HL-60/S4 treated with phorbol 12-myristate 13-acetate at 8.2 ng/mL for 4 days and 3 days (cell line): ENCODE measurements at regions not wholly inside any gene's neighbourhood (a gene's known extent, or its start where the extent isn't known, plus 50 kb on each side); places are given as distances from the start of the nearest gene placed in this dataset.
"Not testable (repeated sequence)": the region's sequence is repeated elsewhere in the genome, so short reads cannot be mapped to it uniquely, and the experiment has no call there.

Experiments
- in situ Hi-C: fragments of 300-500 bp; cut with MboI; formaldehyde crosslinking; loops from 2 replicates; pipeline ENCODE4 v1.15.0; 2022; ENCODE audit warnings: low sequenced_read_pairs

DNA sequence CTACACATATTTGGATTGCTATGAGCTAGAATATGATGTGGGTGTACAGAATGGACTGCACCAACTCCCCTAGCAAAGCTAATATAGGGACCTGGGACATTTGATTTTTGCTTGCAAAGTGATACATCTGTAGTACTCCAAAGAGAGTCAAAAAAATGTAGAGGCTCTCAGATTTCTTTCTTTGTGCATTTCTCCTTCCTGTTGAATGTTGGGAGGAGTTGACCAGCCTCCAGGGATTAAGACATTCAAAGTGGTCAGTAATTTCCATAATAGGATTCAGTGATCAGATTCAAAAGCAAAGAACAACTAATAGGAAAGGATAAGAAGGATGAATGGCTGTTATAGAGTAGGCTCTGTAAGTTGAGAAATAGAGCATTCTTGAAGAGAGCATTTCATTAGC is 934.9 kb downstream of the KCNJ2 start:
- in situ Hi-C loops, result no loop called here

DNA sequence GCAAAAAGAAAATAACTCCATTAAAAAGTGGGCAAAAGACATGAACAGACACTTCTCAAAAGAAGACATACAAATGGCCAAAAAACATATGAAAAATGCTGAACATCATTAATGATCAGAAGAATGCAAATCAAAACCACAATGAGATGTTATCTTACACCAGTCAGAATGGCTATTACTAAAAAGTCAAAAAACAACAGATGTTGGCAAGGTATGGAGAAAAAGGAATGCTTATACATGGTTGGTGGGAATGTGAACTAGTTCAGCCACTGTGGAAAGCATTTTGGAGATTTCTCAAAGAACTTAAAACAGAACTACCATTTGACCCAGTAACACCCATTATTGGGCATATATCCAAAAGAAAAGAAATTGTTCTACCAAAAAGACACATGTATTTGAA is 936.7 kb downstream of the KCNJ2 start:
- in situ Hi-C loops, result not testable (repeated sequence)

DNA sequence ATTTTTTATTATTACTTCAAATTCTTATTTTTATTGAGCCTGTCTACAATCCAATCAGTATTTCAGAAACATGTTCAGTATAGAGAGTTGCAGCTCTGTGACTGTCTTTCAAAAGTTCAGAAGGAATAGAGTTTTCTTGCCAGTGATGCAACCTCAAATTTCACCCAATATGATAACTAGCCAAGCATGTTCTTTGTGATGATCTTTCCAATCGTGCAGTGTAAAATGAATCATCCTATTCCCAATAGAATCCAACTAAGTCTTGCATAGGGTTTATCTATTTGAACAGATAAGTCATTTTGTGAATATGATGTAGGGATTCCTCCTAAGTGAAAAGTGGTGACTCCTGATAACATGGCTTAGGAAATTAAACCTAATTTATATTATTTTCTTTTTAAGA is 937.8 kb downstream of the KCNJ2 start:
- in situ Hi-C loops, result no loop called here

DNA sequence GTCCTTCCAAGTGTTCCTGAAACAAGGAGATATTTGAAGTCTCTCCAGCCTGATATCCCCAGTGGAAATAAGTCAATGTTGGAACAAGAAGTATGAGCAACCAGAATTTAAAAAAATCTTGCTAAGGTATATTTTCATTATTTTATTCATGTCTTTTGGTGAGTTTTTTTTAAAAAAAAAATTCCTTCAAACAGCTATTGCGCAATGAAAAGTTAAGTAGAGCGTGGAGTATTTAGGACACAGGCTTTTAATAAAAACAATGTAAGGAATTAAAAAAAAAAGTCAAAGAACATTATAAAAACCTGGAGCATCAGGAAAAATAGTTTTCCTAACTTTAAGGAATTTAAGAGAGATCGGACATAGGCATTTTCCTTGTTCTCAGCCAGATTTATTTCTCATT is 940.4 kb downstream of the KCNJ2 start:
- in situ Hi-C loops, result no loop called here

DNA sequence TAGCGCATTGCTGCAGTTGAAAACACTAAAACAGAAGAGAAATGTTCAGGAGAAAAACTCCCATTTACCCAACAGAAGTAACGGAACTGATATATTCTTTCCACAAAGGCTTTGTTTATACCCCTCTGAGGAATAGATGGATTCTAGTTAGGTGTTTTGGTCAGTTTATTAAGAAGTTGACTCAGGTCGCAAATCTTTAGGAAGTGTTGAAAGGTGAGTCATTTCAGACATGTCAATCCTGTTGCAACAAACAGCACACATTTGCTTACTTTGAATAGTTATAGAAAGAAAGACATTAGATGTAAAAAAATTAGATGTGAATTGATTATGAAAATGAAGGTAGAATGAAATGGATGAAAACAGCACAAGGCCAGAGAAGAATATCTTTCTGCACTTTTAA is 941.0 kb downstream of the KCNJ2 start:
- in situ Hi-C loops, result no loop called here

DNA sequence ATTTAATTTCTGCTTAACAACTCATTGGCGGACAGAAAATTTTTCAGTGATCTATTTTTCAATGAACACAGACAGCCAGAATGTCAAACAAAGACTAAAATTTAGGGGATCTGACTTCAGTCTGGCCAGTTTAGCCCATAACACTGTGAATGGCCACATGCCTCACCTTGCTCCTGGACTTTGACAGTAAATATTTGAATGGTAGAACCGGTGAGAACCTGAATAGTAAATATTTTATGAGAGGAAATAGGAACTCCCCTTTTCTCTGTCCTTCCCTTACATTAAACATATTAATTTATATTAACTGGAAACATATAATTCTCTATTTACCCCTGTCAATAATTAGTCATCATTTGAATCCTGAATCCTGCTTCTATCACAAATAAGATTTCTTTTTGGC is 942.1 kb downstream of the KCNJ2 start:
- in situ Hi-C loops, result no loop called here

DNA sequence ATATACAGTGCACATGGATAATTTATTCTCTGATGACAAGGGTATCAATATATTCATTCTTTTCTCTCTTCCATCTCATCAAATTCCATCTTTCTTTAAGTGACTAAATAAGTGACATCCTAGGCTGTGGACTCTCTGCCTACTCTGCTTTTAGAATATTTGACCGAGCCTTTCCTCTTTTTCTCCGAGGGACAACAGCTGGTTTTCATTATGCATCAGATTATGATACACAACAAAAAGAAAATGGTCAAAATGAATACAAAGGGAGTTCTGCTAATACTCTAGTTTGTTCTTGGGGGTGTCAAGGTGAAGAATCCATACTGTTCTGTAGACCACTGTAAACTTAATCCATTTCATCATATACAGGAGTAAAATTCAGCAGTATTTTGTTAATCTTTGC is 942.6 kb downstream of the KCNJ2 start:
- in situ Hi-C loops, result no loop called here

DNA sequence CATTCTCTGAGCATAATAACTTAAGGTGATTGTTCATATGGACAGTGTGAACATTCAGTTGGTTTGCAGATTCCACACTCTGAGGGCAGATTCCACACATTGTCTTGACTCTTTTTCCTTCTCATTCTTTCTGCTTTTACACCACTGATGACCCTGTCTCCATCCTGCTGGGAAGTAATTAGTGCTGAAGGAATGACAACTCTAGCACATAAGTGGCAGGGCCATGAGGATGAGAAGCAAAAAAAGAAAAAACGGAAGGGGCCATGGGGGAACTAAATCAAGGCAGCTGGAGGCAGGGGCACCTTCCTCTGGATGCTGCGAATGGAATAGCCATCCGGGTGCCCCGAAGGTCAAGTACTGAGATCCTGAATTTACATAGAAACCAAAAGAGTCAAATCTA is 944.0 kb downstream of the KCNJ2 start:
- in situ Hi-C loops, result no loop called here

DNA sequence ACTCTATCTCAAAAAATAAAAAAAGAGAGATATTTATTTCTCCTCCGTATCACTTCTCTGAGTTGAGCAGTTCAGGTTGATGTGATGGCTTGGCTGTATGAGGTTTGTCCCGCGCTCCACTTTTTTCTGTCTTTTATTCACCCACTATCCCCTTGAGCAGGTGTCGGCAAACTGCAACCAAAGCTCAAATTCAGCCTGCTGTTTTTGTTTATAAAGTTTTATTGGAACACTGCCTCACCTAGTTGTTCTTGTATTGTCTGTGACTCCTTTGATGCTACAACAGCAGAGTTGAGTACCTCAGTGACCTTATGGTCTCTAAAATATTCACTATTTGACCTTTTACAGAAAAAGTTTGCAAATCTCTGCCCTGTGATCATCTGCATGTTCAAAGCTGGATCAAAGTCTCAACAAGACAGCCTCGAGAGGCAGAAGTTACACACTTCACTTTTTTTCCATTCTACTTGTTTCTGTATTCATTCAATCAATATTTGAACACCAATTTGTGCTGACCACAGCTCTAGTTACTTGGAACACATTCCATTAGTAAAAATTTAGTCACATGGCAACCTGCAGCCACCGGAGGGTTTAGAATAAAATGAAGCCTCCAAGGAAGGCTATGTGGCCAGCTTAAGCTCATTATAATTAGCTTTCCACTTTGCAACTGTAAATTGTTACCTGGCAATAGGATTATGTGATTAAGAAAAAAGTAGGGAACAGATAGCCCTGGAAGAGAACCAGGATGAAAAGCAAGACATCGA is 945.8 kb downstream of the KCNJ2 start:
- in situ Hi-C loops, result no loop called here

DNA sequence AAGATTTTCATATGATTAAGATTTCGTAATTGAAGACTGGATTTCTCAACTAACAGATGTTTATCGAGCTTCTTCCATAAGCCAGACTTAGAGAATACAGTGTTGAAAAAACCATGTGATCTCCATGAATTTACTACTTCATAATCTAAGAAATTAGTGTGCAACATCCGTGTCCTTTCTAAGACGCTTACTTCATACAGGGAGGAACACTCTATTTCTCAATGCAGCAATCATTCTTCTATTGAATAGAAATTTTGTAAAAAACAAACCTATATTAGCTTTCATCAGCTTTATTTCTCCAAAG is 946.3 kb downstream of the KCNJ2 start:
- in situ Hi-C loops, result no loop called here

DNA sequence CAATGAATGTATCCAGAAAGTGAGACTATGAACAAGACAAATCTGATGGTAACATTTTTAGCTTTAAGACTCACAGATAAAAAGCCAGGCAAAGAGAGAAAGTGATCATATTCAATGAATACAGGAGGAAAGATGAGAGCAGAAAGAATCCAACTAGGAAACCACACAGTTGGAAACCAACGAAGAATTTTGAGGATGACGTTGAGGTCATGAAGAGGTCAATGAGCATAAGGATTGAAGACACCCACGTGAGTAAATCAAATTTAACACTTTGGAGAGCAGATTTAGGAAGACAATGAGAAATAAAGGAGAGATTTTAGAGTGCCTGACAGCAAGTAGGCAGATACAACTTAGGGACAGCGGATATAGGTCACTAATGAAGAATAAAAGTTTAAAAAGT is 948.1 kb downstream of the KCNJ2 start:
- in situ Hi-C loops, result no loop called here

DNA sequence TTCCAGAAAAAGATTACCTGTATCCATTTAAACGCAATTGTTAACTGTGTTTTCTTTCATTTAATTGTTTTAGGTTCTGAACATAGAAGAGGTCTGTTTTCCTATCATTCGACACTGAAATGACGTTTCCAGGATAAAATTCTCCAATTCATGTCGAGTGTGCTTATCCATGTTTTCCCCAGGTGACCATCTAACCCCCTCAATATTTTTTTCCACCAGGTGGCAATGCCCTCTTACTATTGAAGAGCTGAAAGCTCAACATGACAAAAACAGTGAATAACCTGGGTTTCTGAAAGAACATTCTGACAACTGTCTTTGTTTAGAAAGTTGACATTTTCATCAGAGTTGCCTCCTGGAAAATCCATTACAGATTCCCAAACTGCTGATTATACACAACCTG is 948.7 kb downstream of the KCNJ2 start:
- in situ Hi-C loops, result no loop called here

DNA sequence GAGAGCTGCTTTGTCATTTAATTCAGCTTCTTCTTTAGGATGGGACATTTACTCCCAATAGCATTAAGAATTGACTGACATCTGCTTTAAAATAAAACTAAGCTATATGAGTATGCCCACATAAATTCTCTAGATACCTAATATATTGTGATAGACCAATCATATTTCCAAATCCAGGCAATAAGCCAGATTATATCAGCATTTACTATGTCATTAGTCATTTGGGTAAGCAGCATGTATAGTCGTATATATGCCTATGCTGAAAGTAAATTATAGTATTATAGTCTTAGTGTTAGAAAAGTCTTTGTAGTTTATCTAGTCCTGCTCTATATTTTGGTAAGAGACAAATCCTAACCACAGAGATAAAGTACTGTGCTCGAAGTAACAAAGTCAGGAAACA is 958.1 kb downstream of the KCNJ2 start:
- in situ Hi-C loops, result no loop called here

DNA sequence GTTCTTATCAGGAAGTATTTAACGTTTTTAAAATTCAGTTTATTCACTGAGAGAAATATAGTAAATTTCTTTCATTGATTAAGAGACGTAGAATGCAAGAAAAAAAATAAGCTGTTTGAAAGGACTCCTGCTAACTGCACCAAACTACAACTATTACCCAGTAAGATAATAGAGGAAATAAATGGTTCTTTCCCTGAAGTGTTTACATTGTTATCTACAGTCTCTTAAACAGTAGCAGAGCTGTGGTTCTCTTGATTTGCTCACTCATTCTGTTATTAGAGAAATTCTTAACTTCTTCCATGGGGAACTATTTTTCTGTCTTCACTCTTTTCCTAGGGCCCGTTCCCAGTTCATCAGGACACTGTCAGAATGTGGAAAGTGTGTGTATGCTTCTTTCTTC is 973.0 kb downstream of the KCNJ2 start:
- in situ Hi-C loops, result no loop called here

DNA sequence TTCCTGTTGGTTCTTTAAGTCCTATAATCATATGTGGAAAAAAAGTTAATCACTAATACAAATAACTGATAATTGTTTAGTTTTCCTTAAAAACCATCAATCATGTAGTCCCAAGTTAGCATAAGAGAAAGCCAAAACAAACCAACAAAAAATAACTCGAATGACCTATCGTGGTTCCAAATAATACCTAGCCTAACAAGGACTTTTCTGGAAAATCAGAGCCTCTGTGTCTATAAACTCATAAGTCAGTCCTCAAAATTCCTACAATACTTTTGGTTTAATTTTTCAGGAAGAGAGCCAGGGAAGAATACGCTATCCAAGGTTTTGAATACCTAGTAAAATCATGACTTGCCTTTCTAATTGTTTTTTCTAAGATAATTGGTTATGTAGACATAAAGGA is 975.3 kb upstream of the SOX9 start:
- in situ Hi-C loops, result no loop called here

DNA sequence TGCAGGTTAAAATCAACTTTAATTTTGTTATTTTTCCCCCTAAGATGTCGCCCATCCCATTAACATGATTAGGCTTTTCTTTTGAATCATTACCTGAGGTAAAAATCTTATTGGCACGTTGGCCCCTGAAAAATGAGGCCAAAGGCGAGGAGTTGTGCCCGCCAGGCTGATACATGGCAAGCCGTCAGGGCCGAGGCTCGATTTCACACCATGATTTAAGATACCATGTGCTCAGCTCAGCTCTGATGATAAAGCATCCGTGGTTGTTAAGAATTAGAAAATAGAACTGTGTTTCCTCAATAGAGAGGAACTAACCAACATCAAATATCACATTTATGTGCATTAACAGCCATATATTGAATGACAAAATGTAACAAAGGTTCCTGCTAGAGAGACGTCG is 972.9 kb upstream of the SOX9 start:
- in situ Hi-C loops, result no loop called here

DNA sequence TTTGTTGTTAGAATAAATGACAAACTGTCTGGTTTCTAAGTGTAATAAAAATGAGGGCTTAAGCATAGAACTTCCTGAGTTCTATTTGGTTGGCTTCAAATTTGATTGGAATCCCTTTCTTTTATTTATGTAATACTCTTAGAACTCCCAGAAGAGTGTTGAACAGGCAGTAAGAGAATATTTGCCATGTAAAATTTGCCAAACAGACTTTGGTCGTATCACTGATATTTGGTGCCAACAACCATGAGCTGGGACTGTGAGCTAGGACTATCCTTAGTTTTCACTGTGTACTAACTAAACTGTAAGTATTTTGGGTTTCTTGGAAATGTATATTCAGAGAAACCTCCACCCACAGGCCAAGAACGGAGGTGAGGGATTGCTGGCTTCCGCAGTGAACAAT is 971.2 kb upstream of the SOX9 start:
- in situ Hi-C loops, result no loop called here

DNA sequence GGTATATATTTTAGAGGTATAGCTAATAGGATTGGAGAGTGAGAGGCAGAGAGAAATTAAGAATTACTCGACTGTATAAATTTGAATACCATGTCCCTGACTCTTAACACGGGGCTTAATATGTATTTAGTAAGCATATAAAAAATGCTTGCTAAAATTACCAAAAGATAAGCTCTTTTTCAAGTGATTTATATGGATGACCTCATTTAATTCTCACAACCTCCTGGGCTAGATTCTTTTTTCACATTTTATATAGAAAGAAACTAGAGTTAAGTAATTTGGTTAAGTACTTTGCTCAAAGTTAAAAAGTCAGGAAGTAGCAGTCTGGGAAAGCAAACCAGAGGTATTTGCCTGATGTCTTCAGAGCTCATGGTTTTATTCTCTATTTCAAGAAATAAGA is 963.5 kb upstream of the SOX9 start:
- in situ Hi-C loops, result no loop called here

DNA sequence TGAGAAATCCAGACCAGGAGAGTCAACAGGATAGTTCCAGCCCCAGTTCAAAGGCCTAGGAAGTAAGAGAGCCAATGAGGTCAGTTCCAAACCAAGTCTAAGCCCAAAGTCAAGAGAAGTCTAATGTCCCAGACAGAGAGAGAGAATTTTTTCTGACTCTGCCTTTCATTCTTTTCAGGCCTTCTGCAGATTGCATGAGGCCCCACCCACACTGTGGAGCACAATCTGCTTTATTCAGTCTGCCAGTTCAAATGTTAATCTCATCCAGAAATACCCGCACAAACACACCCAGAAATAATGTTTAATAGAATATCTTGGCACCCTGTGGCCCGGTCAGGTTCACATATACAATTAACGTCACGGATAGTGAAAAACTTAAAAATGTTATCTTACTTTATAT is 962.4 kb upstream of the SOX9 start:
- in situ Hi-C loops, result no loop called here

DNA sequence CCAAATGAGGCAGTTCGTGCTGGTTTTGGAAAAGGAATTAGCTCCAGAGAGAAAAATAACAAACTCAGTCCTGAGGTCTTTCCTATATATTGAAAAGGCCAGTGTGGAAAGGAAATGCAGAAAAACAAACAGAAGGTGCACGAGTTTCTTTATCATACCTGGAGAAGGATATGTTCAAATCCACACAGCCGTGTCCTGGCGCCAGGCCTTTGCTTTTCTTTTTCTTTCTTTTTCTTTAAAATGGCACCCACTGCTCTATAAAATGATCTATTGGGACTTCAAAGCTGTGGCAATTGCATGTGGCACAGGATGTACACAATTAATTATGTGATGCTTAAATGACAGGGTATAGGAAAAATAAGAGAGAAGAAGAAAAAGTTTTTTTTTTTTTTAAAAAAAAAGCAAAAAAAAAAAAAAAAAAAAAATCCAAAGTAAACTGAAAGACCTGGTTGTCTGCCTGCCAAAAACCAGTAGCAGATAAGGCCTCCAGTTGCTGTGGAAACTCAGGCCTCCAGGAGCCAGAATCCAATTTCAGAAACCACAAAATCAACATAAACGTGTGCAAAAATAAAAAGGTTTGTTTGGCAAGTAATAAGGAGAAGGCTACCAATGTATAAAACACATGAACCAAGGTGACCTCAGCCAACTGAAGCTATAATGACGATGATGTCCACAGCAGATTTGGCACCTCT is 957.6 kb upstream of the SOX9 start:
- in situ Hi-C loops, result no loop called here

DNA sequence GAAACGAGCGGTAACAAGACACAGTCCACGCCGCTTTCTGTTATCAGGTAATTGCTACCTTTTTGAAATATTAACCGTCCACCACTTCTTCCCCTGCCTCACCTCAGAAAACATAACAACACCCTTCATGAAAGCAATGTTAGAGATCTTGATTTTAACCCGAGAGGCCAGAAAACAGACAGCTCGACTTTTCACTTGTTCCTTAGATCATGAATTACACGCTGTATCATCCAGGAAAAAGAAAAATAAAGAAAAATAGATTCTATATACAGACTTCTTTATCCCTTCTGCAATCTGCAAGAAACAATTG is 957.1 kb upstream of the SOX9 start:
- in situ Hi-C loops, result no loop called here

DNA sequence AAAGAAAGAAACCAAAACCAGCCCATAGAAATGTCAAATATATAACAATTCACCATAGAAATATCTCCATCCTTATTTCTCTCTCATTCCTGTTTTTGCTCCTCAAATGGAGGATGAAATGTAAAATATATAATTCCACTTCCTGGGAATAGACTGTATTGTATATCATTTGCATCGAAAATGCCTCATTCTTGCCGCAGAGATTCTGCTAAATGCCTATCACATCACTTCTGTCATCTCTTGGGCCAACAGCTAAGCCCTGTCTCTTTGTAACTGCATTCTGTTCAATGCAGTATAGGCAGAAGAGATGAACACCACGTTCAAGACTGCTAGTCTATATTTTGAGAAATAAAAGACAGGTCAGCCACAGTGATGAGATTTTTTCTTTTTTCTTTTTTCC is 956.3 kb upstream of the SOX9 start:
- in situ Hi-C loops, result no loop called here

DNA sequence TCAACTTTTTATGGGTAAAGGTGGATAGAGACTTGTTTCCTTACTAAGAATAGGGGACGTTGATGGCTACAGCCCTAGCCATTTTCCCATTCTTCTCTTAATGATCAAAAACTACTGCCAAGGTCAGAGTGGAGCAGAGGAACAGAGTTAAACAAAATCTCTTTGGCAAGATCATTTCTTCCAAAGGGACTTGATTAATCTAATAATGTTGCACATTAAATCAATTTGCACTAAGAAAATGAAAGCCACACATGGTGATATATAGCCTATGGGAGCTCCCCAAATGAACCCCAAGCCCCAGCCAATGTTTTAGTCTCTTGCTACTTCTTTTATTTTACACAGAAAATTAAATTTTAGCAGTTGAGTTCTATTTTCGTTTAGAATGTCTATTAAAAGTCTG is 954.5 kb upstream of the SOX9 start:
- in situ Hi-C loops, result no loop called here
